ENCODE measurements at regions not wholly inside any gene's neighbourhood (a gene's known extent, or its start where the extent isn't known, plus 50 kb on each side); places are given as distances from the start of the nearest gene placed in this dataset.
"Not testable (repeated sequence)": the region's sequence is repeated elsewhere in the genome, so short reads cannot be mapped to it uniquely, and the experiment has no call there.

DNA sequence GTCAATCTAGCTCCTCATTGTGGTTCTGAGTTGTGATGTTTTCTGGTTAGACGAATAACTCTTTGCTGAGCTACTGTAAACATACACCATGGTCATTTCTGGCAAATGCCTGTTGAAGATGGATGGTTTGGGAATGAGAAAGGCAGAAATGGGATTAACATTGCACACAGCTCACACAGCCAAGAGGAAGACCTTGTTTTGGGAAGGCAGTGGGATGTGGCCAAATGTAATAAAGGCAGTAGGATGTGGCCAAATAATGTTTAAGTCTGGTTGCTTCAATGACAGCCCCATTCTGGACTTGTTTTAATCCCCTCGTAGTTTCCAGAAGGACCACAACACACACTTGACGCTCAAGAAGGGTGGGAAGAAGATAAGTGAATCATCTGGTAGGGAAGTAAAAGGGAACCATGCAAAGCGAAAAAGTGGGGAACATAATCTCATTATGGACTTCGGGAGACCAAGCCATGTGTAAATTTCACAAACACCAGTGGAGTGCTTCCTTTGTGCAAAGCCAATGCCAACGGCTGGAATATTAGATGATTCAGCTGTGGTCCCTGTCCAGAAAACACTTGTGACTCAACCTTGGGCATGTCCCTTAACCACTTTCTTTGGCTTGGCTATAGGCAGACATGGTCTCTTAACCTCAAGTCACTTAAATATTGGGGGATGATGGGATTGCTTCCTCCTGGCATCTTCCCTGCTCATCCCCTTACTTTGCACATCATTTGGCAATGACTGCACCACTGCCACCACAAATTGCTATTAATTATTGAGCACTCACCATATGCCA, 284.4 kb upstream of the CRY1 start:
- no peak overlapping the region for H3K4me3 ChIP-seq (ENCODE audit: low read depth, low read length)
- TF ChIP-seq CTCF (IDR thresholded peaks at IDR 0.05; ENCODE audit: insufficient read depth, low read length): no peak
- peak; percentile 20 for DNase-seq (ENCODE audit: low read depth)

GRCh38 chr12:107378609-107379008, 285.3 kb upstream of the CRY1 start:
- no peak overlapping the region for H3K4me3 ChIP-seq (ENCODE audit: low read depth, low read length)
- no peak for TF ChIP-seq CTCF (IDR thresholded peaks at IDR 0.05; ENCODE audit: insufficient read depth, low read length)
- DNase-seq (ENCODE audit: low read depth): no peak

DNA sequence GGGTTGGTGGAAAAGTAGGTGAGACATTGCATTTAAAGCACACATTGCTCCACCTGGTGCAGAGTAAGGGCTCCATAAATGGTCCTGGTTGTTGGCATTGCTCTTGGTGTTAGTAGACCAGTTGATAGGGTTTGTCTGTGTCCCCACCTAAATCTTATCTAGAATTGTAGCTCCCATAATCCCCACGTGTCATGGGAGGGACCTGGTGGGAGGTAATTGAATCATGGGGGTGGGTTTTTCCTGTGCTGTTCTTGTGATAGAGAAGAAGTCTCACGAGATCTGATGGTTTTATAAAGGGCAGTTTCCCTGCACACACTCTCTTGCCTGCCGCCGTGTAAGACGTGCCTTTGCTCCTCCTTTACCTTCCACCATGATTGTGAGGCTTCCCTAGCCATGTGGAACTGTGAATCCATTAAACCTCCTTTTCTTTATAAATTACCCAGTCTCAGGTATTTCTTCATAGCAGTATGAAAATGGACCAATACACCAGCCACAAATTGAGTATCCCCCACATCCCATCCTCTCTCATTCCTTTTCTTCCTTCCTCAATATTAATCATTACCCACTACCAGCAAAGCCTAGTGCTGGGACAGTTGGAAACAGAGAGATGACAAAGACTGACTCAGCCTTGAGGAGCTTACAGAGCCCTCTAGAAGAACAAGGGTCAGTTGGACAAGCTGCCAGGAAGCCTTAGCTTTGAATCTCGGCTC, 285.9 kb upstream of the CRY1 start:
- H3K4me3 ChIP-seq (ENCODE audit: low read depth, low read length): not testable (repeated sequence)
- DNase-seq (ENCODE audit: low read depth): peak; percentile 41

- TF ChIP-seq CTCF (IDR thresholded peaks at IDR 0.05; ENCODE audit: insufficient read depth, low read length): no peak
- peak; percentile 42 for DNase-seq (ENCODE audit: low read depth)
- H3K4me3 ChIP-seq (ENCODE audit: low read depth, low read length): no peak overlapping the region
Measured at GRCh38 chr12:107379852-107380567, 286.7 kb upstream of the CRY1 start.

DNA sequence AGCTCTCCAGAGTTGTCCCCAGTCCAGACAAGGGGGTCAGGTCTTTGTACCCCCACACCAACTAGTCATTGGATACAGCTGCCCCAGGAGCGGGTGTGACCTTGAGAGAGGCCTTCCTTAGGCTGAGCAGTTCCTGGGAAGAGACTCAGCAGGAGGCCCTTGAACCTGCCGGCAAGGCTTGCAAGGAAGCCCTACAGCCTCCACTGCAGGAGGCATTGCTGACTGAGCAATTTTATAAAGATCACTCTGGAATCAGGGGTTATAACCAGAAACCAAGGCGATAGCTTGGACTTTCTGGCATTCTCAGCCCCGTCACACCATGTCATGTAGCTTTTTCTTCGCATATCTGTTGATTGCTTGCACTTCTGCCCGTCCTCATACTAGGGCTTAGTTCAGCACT, 291.3 kb upstream of the CRY1 start:
- no peak overlapping the region for H3K4me3 ChIP-seq (ENCODE audit: low read depth, low read length)
- no peak for TF ChIP-seq CTCF (IDR thresholded peaks at IDR 0.05; ENCODE audit: insufficient read depth, low read length)
- DNase-seq (ENCODE audit: low read depth): no peak

DNA sequence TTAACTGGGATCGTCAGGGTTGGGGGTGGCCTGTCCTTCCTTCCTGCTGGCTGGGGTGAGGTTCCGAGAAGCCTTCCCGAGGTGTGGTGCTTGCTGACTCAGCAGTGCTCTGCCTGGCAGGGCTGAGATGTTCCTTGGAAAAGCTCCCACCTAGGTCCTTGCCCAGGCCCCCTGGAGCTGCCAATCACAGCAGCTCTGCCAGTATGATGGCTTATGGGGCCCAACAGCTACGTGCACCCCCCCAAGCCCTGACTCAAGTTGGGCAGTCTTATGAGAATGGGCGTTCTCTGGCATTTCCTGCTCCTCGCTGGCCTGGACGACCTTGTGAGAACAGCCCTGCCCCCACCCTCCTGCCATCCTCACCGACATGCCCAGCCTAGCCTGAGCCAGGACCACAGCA, 292.2 kb upstream of the CRY1 start:
- no peak for TF ChIP-seq CTCF (IDR thresholded peaks at IDR 0.05; ENCODE audit: insufficient read depth, low read length)
- no peak for DNase-seq (ENCODE audit: low read depth)
- no peak overlapping the region for H3K4me3 ChIP-seq (ENCODE audit: low read depth, low read length)

DNA sequence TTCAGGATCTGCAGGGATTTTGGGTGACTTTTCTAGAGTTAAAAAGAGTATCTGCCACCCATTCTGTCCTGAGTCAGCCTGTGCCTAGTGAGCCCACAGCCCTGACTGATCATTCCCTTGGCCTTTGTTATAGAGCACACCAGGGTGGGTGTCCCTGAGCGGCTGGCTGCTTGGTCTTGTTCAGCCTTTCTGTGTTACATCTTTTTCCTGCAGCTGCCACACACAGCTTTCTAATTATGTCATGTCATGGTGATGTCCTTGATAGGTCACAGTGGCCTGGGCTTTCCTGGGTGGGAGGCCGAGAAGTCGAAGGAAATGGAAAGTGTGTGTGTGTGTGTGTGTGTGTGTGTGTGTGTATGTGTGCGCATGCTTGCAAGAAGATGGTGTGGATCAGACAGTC, 293.2 kb upstream of the CRY1 start:
- no peak overlapping the region for H3K4me3 ChIP-seq (ENCODE audit: low read depth, low read length)
- no peak for TF ChIP-seq CTCF (IDR thresholded peaks at IDR 0.05; ENCODE audit: insufficient read depth, low read length)
- DNase-seq (ENCODE audit: low read depth): no peak
